Endothelial cell of umbilical vein (primary cell): ENCODE measurements at regions not wholly inside any gene's neighbourhood (a gene's known extent, or its start where the extent isn't known, plus 50 kb on each side); places are given as distances from the start of the nearest gene placed in this dataset.

Experiments
- EZH2 ChIP-seq: IDR thresholded peaks from 2 replicates; pipeline ENCODE4 v1.6.1; 2012; ENCODE audit warnings: borderline replicate concordance, low read depth, mild to moderate bottlenecking, moderate library complexity, low read length, inconsistent platforms; ENCODE audit not compliant: severe bottlenecking
- JUN ChIP-seq: IDR thresholded peaks from 2 replicates; pipeline ENCODE4 v1.6.1; 2011; ENCODE audit warnings: borderline replicate concordance, low read depth; ENCODE audit not compliant: insufficient read length, insufficient read depth
- MYC ChIP-seq: IDR thresholded peaks from one replicate; pipeline ENCODE4 v1.6.1; 2011; ENCODE audit warnings: mild to moderate bottlenecking, low read depth, low read length
- POLR2A ChIP-seq: IDR thresholded peaks from 2 replicates; pipeline ENCODE4 v1.6.1; 2012; ENCODE audit warnings: low read depth, mild to moderate bottlenecking, control low read depth, low read length
- POLR2AphosphoS5 ChIP-seq: IDR thresholded peaks from 2 replicates; pipeline ENCODE4 v1.6.1; 2012; ENCODE audit warnings: low read depth, mild to moderate bottlenecking, control low read depth, low read length, moderate library complexity; ENCODE audit not compliant: insufficient read depth
- TF ChIP-seq, protein P1 (sequence below), 2 donors: IDR thresholded peaks; 1 replicate in 1 of 2; 2 replicates in 1 of 2; pipeline ENCODE4 v1.5.1; 2011; ENCODE audit warnings: low read length in 2 of 2, mild to moderate bottlenecking in 2 of 2, moderate library complexity in 2 of 2, control low read depth in 1 of 2, inconsistent platforms in 1 of 2, low read depth in 1 of 2; ENCODE audit not compliant: insufficient read depth in 1 of 2; ENCODE audit errors: extremely low read depth in 1 of 2
- TF ChIP-seq, protein P2 (sequence below): IDR thresholded peaks from 2 replicates; pipeline ENCODE4 v1.6.1; 2011; ENCODE audit not compliant: insufficient read depth, insufficient read length

DNA sequence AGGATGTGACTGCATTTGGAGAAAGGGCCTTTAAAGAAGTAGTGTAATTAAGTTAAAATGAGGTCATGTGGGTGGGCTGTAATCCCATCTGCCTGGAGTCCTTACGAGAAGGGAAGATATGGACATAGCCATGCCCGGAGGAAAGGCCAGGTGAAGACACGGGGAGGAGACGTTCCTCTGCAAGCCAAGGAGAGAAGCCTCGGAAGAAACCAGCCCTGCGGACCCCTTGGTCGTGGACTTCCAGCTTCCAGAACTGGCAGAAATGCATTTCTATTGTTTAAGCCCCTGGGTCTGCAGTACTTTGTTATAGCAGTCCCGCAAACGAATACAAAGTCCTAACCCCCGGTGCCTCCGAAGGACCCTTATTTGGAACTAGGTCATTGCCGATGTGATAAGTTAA is 87.6 kb upstream of the TAF1B start:
- TF ChIP-seq EZH2 = no peak
- TF ChIP-seq, protein P1, sequence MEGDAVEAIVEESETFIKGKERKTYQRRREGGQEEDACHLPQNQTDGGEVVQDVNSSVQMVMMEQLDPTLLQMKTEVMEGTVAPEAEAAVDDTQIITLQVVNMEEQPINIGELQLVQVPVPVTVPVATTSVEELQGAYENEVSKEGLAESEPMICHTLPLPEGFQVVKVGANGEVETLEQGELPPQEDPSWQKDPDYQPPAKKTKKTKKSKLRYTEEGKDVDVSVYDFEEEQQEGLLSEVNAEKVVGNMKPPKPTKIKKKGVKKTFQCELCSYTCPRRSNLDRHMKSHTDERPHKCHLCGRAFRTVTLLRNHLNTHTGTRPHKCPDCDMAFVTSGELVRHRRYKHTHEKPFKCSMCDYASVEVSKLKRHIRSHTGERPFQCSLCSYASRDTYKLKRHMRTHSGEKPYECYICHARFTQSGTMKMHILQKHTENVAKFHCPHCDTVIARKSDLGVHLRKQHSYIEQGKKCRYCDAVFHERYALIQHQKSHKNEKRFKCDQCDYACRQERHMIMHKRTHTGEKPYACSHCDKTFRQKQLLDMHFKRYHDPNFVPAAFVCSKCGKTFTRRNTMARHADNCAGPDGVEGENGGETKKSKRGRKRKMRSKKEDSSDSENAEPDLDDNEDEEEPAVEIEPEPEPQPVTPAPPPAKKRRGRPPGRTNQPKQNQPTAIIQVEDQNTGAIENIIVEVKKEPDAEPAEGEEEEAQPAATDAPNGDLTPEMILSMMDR (IDR thresholded peaks at IDR 0.05; ENCODE audit: extremely low read depth in 1 of 2, insufficient read depth in 1 of 2, low read depth in 1 of 2, low read length in 2 of 2) = no peak
- TF ChIP-seq MYC = no peak
- TF ChIP-seq JUN = no peak
- TF ChIP-seq POLR2A = no peak
- TF ChIP-seq, protein P2, sequence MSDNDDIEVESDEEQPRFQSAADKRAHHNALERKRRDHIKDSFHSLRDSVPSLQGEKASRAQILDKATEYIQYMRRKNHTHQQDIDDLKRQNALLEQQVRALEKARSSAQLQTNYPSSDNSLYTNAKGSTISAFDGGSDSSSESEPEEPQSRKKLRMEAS = no peak
- TF ChIP-seq POLR2AphosphoS5 = no peak
